Adipocyte (in vitro differentiated cells): ENCODE measurements at regions not wholly inside any gene's neighbourhood (a gene's known extent, or its start where the extent isn't known, plus 50 kb on each side); places are given as distances from the start of the nearest gene placed in this dataset.
"Not testable (repeated sequence)": the region's sequence is repeated elsewhere in the genome, so short reads cannot be mapped to it uniquely, and the experiment has no call there.

Source experiments
- DNase-seq: peaks from one replicate; pipeline ENCODE4 v3.0.0-alpha.2; 2015; ENCODE audit warnings: low read depth
- H3K27me3 ChIP-seq: replicated peaks from 2 replicates; pipeline ENCODE4 v1.7.0; 2013; ENCODE audit warnings: mild to moderate bottlenecking, low read length, moderate library complexity; ENCODE audit not compliant: control insufficient read depth, insufficient read depth
- H3K36me3 ChIP-seq: 2 replicates; pipeline ENCODE4 v1.7.0; 2013; ENCODE audit warnings: low read length, mild to moderate bottlenecking, moderate library complexity; ENCODE audit not compliant: control insufficient read depth, insufficient read depth, severe bottlenecking
- H3K4me1 ChIP-seq: 2 replicates; pipeline ENCODE4 v1.7.0; 2013; ENCODE audit warnings: mild to moderate bottlenecking, low read length, moderate library complexity; ENCODE audit not compliant: control insufficient read depth, insufficient read depth
- H3K4me3 ChIP-seq: 2 replicates; pipeline ENCODE4 v1.7.0; 2013; ENCODE audit warnings: mild to moderate bottlenecking, low read length, moderate library complexity
- H3K9ac ChIP-seq: 2 replicates; pipeline ENCODE4 v1.7.0; 2013; ENCODE audit warnings: mild to moderate bottlenecking, low read length, moderate library complexity
- H3K9me3 ChIP-seq: 2 replicates; pipeline ENCODE4 v1.7.0; 2013; ENCODE audit warnings: mild to moderate bottlenecking, low read length, moderate library complexity; ENCODE audit not compliant: control insufficient read depth

GRCh38 chr7:70884809-70885208 lies 247.1 kb upstream of the GALNT17 start:
- Histone ChIP-seq H3K4me1 (no peaks in the 10 kb centered on the region), H3K4me3 (no peak overlapping the region), H3K27me3 (no peaks in the 10 kb centered on the region), H3K36me3 (no peaks in the 10 kb centered on the region), H3K9me3 (peaks cover 9% of the 10 kb centered on the region), H3K9ac (no peak overlapping the region)
- DNase-seq, result no peak

- Histone ChIP-seq H3K36me3 (no peaks in the 10 kb centered on the region), H3K4me3 (no peak overlapping the region)
- DNase-seq, result no peak
Observed at GRCh38 chr7:70886547-70886946, 245.4 kb upstream of the GALNT17 start.

DNA sequence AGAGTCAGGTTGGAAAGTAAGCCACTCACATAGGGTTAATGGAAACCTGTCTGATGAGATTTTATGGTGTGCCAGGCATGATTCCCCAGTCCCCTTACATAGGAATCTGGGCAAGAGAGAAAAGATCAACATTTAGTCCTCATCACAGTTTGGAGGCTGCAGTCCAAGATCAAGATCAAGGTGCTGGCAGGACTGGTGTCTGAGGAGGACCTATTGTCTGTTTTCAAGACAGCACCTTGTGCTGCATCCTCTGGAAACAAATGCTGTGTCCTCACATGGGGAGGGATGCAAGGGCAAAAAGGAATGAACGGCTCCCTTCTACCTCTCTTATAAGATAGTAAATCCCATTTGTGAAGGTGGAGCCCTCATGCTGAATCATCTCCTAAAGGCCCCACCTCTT lies 244.8 kb upstream of the GALNT17 start:
- no peaks in the 10 kb centered on the region for H3K4me1 ChIP-seq
- no peak for DNase-seq
- H3K9me3 ChIP-seq, result peaks cover 17% of the 10 kb centered on the region
- no peaks in the 10 kb centered on the region for H3K27me3 ChIP-seq
- no peak overlapping the region for H3K4me3 ChIP-seq
- H3K36me3 ChIP-seq, result no peaks in the 10 kb centered on the region
- no peak overlapping the region for H3K9ac ChIP-seq

More at GRCh38 chr7:70886547-70886946, 245.4 kb upstream of the GALNT17 start:
- Histone ChIP-seq H3K9ac (no peak overlapping the region), H3K4me1 (no peaks in the 10 kb centered on the region), H3K9me3 (peaks cover 17% of the 10 kb centered on the region), H3K27me3 (no peaks in the 10 kb centered on the region)

DNA sequence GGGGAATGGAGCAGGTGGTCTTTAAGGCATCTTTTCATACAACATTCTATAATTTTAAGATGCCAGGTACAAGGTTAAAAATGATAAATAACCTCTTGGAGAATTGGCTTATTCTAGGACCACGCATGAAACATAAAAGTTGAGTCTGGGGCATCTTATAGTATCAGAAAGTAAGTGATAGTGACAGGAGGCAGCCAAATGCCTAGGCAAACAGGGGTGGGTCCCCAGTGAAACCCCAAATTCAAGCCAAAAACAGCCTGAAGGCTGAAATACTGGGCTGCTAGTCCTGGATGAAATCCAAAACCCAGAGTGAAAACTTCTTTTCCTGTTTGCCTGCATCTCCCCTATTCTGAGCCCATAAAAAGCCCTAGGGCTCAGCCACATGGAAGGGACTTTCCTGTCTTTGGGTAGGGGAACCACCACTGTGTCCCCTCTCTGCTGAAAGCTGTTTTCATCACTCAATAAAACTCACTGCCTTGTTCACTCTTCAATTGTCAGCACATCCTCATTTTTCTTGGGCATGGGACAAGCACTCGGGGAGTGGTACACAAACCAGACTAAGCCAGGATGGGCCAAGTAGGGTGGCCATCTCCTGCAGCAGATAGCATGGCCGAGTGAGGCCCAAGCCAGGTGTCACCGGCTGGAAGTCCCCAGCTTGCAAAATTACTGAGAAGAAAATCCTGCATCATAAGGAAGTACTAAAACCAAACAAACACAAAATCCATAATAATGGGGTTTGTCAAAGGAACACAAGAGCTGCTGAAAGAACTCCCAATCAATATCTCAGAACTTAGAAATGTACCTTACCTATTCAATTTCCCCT lies 241.6 kb upstream of the GALNT17 start:
- no peaks in the 10 kb centered on the region for H3K4me1 ChIP-seq
- no peaks in the 10 kb centered on the region for H3K36me3 ChIP-seq
- H3K9ac ChIP-seq, result no peak overlapping the region
- no peaks in the 10 kb centered on the region for H3K27me3 ChIP-seq
- DNase-seq, result no peak
- peaks cover 12% of the 10 kb centered on the region for H3K9me3 ChIP-seq
- H3K4me3 ChIP-seq, result no peak overlapping the region

DNA sequence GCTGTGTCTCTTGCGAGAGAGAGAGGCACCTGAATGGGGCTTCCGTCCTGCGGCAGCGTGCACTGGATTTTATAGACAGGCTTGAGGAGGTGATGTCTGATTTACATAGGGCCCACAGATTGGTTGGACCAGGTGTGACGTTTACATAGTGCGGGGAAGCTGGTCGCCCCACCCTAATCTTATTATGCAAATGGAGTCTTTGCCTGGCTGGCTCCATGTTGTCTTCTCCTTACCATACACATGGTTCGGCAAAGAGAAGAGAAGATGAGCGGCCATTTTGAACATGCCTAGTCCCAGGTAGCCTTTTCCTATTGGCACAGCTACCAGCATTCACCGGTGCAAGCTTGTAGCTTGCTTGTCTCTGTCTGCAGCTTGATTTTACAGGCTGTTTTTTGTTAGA lies 238.5 kb upstream of the GALNT17 start:
- Histone ChIP-seq H3K9ac (no peak overlapping the region), H3K4me3 (no peak overlapping the region), H3K9me3 (peaks cover 10% of the 10 kb centered on the region), H3K36me3 (no peaks in the 10 kb centered on the region), H3K27me3 (no peaks in the 10 kb centered on the region), H3K4me1 (no peaks in the 10 kb centered on the region)
- DNase-seq, result no peak

DNA sequence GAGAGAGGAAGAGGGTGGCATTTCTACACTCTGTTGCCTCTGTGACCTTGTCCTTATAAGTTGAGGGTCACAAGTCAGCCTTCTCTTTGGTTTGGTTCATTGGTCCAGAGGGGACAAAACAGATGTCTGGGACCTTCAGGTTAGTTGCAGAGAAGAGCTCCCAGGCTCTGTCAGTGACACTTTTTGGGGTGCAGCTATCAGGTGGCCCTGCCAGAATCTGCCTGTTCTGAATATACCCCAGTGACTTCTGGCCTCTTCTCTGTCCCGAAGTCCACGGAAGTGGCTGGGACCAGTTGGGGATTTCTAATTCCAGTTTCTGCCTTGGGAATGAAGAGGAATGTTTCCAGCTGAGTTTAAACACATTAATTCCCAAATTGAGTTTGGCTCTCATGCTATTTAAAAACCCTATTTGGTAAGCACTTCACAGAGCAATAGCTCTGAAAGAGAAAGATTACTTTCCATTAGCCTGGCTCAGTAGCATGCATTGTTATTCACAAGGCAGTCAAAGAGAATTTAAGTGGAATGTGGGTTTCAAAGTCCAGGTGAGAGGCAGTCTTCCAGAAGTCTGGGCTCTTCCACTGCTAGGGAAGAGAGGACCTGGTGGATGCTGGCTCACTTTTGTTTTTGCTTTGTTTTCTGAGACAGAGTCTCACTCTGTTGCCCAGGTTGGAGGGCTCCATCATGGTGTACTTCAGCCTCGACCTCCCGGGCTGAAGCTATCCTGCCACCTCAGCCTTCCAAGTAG lies 237.8 kb upstream of the GALNT17 start:
- Histone ChIP-seq H3K36me3 (no peaks in the 10 kb centered on the region), H3K4me3 (no peak overlapping the region)
- DNase-seq, result no peak

GRCh38 chr7:70894799-70895198 lies 237.1 kb upstream of the GALNT17 start:
- no peak overlapping the region for H3K9ac ChIP-seq
- no peak overlapping the region for H3K4me3 ChIP-seq
- no peaks in the 10 kb centered on the region for H3K36me3 ChIP-seq
- H3K4me1 ChIP-seq, result no peaks in the 10 kb centered on the region
- no peak for DNase-seq
- H3K27me3 ChIP-seq, result no peaks in the 10 kb centered on the region
- H3K9me3 ChIP-seq, result peaks cover 8% of the 10 kb centered on the region

More for the DNA sequence above, 237.8 kb upstream of the GALNT17 start:
- Histone ChIP-seq H3K9me3 (peaks cover 8% of the 10 kb centered on the region), H3K27me3 (no peaks in the 10 kb centered on the region), H3K9ac (no peak overlapping the region), H3K4me1 (no peaks in the 10 kb centered on the region)

DNA sequence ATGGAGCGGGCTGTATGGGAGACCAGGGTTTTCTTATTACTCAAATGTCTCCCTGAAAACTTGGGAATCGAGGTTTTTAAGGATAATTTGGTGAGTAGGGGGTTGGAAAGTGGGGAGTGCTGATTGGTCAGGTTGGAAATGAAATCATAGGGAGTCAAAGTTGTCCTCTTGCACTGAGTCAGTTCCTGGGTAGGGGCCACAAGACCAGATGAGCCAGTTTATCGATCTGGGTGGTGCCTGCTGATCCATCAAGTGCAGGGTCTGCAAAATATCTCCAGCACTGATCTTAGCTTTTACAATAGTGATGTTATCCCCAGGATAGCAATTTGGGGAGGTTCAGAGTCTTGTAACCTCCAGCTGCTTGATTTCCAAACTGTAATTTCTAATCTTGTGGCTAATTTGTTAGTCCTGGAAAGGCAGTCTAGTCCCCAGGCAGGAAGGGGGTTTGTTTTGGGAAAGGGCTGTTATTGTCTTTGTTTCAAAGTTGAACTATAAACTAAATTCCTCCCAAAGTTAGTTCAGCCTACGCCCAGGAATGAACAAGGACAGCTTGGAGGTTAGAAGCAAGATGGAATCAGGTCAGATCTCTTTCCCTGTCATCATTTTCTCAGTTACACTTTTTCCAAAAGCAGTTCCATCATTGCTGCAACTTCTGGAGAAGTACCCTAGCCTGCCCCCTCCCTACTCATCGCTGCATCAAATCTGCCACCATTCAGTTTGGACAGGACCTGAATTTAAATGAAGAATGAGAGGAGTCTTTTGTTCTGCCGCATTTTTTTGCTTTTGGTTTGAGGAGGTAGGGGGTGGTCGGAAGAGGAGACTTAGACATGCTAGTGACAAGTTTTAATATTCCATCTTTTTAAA lies 236.4 kb upstream of the GALNT17 start:
- H3K9ac ChIP-seq, DNase-seq, H3K36me3 ChIP-seq, H3K4me3 ChIP-seq, H3K9me3 ChIP-seq, H3K4me1 ChIP-seq, H3K27me3 ChIP-seq: not testable (repeated sequence)

GRCh38 chr7:70907259-70908247 lies 224.4 kb upstream of the GALNT17 start:
- H3K27me3 ChIP-seq, result no peaks in the 10 kb centered on the region
- peaks cover 2% of the 10 kb centered on the region for H3K9me3 ChIP-seq
- no peak overlapping the region for H3K9ac ChIP-seq
- no peaks in the 10 kb centered on the region for H3K36me3 ChIP-seq
- no peak for DNase-seq
- H3K4me3 ChIP-seq, result no peak overlapping the region
- no peaks in the 10 kb centered on the region for H3K4me1 ChIP-seq

- DNase-seq, result no peak
- Histone ChIP-seq H3K9me3 (no peaks in the 10 kb centered on the region), H3K4me3 (no peak overlapping the region), H3K4me1 (no peaks in the 10 kb centered on the region), H3K9ac (no peak overlapping the region), H3K27me3 (no peaks in the 10 kb centered on the region), H3K36me3 (no peaks in the 10 kb centered on the region)
Observed at GRCh38 chr7:70913924-70914323, 218.0 kb upstream of the GALNT17 start.
